ENCODE measurements at regions not wholly inside any gene's neighbourhood (a gene's known extent, or its start where the extent isn't known, plus 50 kb on each side); places are given as distances from the start of the nearest gene placed in this dataset.

DNA sequence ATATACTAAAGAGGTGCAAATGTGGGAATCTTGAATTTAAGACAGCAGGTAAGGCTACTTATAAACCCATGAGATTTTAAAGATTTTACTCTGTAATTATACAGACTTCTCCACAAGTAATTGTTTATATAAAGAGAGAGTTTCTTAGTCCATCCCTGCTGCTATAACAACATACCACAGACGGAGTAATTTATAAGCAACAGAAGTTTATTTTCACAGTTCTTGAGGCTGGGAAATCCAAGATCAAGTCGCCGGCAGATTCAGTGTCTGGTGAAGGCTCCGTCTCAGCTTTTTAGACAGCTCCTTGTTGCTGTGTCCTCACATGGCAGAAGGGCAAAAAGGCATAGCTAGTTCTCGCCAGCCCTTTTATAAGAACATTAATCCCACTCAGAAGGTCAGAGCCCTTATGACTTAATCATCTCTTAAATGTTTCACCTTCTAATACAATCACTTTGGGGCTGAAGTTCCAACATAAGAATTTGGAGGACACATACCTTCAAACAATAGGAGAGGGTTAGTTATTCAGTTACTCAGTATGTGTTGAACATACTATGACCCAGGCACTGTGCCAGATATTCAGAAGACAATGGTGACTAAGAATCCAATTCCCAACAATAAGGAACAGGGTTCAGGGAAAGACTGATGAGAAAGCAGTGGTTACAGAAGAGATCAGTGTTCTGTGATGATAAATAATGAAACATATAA lies 466.0 kb downstream of the RIT2 start:
- ChIA-PET CTCF (no interaction called here), POLR2A (ENCODE audit: unreplicated experiment) (no interaction called here)
- no peak for DNase-seq
- Histone ChIP-seq H3K9me3 (ENCODE audit: low read length) (no peaks in the 10 kb centered on the region), H3F3A (ENCODE audit: low read length, unreplicated experiment) (no peaks in the 10 kb centered on the region), H2AFZ (ENCODE audit: low read length) (no peak overlapping the region), H3K27me3 (ENCODE audit: low read length) (no peaks in the 10 kb centered on the region), H3K9me2 (replicated peaks; ENCODE audit: low read length) (no peaks in the 10 kb centered on the region), H3K79me2 (ENCODE audit: low read length) (no peaks in the 10 kb centered on the region), H3K4me1 (ENCODE audit: insufficient read depth, low read length) (no peaks in the 10 kb centered on the region), H3K4me2 (ENCODE audit: low read length) (no peak overlapping the region), H3K4me3 (ENCODE audit: low read length) (no peak overlapping the region), H3K36me3 (ENCODE audit: low read depth, low read length) (no peaks in the 10 kb centered on the region), H3K27ac (ENCODE audit: low read length) (no peak overlapping the region), H4K20me1 (ENCODE audit: low read length) (no peaks in the 10 kb centered on the region), H3K9ac (ENCODE audit: low read length) (no peak overlapping the region)
- no peak for TF ChIP-seq EZH2 (IDR thresholded peaks at IDR 0.05; ENCODE audit: low read length, unreplicated experiment)
- no peak for TF ChIP-seq EZH2phosphoT487 (IDR thresholded peaks at IDR 0.05; ENCODE audit: borderline replicate concordance, low read length)
- TF ChIP-seq, protein P1, sequence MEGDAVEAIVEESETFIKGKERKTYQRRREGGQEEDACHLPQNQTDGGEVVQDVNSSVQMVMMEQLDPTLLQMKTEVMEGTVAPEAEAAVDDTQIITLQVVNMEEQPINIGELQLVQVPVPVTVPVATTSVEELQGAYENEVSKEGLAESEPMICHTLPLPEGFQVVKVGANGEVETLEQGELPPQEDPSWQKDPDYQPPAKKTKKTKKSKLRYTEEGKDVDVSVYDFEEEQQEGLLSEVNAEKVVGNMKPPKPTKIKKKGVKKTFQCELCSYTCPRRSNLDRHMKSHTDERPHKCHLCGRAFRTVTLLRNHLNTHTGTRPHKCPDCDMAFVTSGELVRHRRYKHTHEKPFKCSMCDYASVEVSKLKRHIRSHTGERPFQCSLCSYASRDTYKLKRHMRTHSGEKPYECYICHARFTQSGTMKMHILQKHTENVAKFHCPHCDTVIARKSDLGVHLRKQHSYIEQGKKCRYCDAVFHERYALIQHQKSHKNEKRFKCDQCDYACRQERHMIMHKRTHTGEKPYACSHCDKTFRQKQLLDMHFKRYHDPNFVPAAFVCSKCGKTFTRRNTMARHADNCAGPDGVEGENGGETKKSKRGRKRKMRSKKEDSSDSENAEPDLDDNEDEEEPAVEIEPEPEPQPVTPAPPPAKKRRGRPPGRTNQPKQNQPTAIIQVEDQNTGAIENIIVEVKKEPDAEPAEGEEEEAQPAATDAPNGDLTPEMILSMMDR (conservative IDR thresholded peaks at IDR 0.05; ENCODE audit: low read depth, low read length) = no peak
- no peak for ATAC-seq
- intact Hi-C loops (cut with micrococcal nuclease) = no loop called here
- no TSS peak for BruUV-seq (replicated peaks)

DNA sequence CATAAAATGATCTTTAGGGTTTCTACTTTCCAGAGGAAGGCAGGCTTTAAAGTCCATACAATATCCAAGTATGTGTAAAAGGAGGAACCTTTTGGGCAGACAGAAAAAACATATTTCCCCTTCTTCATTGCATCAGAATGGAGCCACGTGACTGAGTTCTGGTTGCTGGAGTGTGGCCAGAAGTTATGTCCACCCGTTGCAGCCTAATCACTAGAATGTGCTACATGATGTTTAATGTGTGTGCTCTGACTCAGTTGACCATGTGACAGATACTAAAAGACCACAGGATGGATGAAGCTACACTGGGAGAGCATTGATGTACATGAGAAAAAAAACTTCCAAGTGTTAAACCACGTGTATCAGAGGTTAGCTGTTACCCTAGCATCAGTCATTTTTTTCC lies 460.9 kb downstream of the RIT2 start:
- Histone ChIP-seq H3K4me3 (ENCODE audit: low read length) (no peak overlapping the region), H3K4me2 (ENCODE audit: low read length) (no peak overlapping the region), H3K79me2 (ENCODE audit: low read length) (no peaks in the 10 kb centered on the region), H3K4me1 (ENCODE audit: insufficient read depth, low read length) (no peaks in the 10 kb centered on the region), H3K9me3 (ENCODE audit: low read length) (no peaks in the 10 kb centered on the region), H3K36me3 (ENCODE audit: low read depth, low read length) (no peaks in the 10 kb centered on the region), H3K9me2 (replicated peaks; ENCODE audit: low read length) (no peaks in the 10 kb centered on the region), H2AFZ (ENCODE audit: low read length) (no peak overlapping the region), H3F3A (ENCODE audit: low read length, unreplicated experiment) (no peaks in the 10 kb centered on the region), H3K27me3 (ENCODE audit: low read length) (no peaks in the 10 kb centered on the region), H3K9ac (ENCODE audit: low read length) (no peak overlapping the region), H4K20me1 (ENCODE audit: low read length) (no peaks in the 10 kb centered on the region), H3K27ac (ENCODE audit: low read length) (no peak overlapping the region)
- TF ChIP-seq, protein P1 (conservative IDR thresholded peaks at IDR 0.05; ENCODE audit: low read depth, low read length) = no peak
- TF ChIP-seq EZH2 (IDR thresholded peaks at IDR 0.05; ENCODE audit: low read length, unreplicated experiment) (no peak), EZH2phosphoT487 (IDR thresholded peaks at IDR 0.05; ENCODE audit: borderline replicate concordance, low read length) (no peak)
- ChIA-PET CTCF (no interaction called here), POLR2A (ENCODE audit: unreplicated experiment) (no interaction called here)
- ATAC-seq (no peak), DNase-seq (no peak)
- BruUV-seq (replicated peaks) = no TSS peak
- intact Hi-C loops (cut with micrococcal nuclease) = no loop called here

DNA sequence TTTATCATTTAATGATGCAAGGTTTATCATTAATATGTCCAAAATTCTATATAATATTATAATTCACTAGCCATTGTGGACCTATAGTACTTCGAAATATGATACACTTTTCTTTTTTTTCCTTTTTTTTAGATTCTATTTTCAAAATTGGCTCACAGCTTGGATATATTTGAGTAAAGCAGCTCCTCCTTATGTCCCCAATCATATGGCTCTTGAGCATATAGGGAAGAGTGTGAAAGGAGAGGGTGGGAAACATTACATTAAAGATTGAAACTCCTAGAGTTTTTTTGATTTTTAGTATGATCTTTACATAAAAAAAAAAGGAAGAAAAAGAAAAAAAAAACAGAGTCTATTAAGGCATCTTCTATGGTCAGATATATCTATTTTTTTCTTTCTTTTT lies 457.9 kb downstream of the RIT2 start:
- intact Hi-C loops (cut with micrococcal nuclease) = no loop called here
- no peaks in the 10 kb centered on the region for H3F3A ChIP-seq (ENCODE audit: low read length, unreplicated experiment)
- H3K27me3 ChIP-seq (ENCODE audit: low read length) = no peaks in the 10 kb centered on the region
- H3K79me2 ChIP-seq (ENCODE audit: low read length) = no peaks in the 10 kb centered on the region
- DNase-seq (no peak), ATAC-seq (no peak)
- POLR2A ChIA-PET (ENCODE audit: unreplicated experiment) = no interaction called here
- H4K20me1 ChIP-seq (ENCODE audit: low read length) = no peaks in the 10 kb centered on the region
- TF ChIP-seq, protein P1 (conservative IDR thresholded peaks at IDR 0.05; ENCODE audit: low read depth, low read length) = no peak
- TF ChIP-seq EZH2 (IDR thresholded peaks at IDR 0.05; ENCODE audit: low read length, unreplicated experiment) (no peak), EZH2phosphoT487 (IDR thresholded peaks at IDR 0.05; ENCODE audit: borderline replicate concordance, low read length) (no peak)
- no peak overlapping the region for H3K9ac ChIP-seq (ENCODE audit: low read length)
- H3K27ac ChIP-seq (ENCODE audit: low read length) = no peak overlapping the region
- no peaks in the 10 kb centered on the region for H3K9me3 ChIP-seq (ENCODE audit: low read length)
- BruUV-seq (replicated peaks) = no TSS peak
- H3K4me1 ChIP-seq (ENCODE audit: insufficient read depth, low read length) = no peaks in the 10 kb centered on the region
- H3K4me3 ChIP-seq (ENCODE audit: low read length) = no peak overlapping the region
- H3K9me2 ChIP-seq (replicated peaks; ENCODE audit: low read length) = no peaks in the 10 kb centered on the region
- H2AFZ ChIP-seq (ENCODE audit: low read length) = no peak overlapping the region
- CTCF ChIA-PET = no interaction called here
- H3K36me3 ChIP-seq (ENCODE audit: low read depth, low read length) = no peaks in the 10 kb centered on the region
- no peak overlapping the region for H3K4me2 ChIP-seq (ENCODE audit: low read length)
